Inferior parietal cortex (tissue), 1 donor: ENCODE measurements at regions not wholly inside any gene's neighbourhood (a gene's known extent, or its start where the extent isn't known, plus 50 kb on each side); places are given as distances from the start of the nearest gene placed in this dataset.
"Not testable (repeated sequence)": the region's sequence is repeated elsewhere in the genome, so short reads cannot be mapped to it uniquely, and the experiment has no call there.

ENCODE experiments used
- DNase-seq: peaks from one replicate; pipeline ENCODE4 v3.0.0-alpha.2; 2016; ENCODE audit errors: extremely low spot score

- DNase-seq, result no peak
Measured at GRCh38 chrX:122546269-122546668, 637.8 kb upstream of the GRIA3 start.

GRCh38 chrX:122552286-122552800 is 631.7 kb upstream of the GRIA3 start:
- DNase-seq, result no peak

- DNase-seq, result no peak
Measured at GRCh38 chrX:122555925-122556324, 628.2 kb upstream of the GRIA3 start.

DNA sequence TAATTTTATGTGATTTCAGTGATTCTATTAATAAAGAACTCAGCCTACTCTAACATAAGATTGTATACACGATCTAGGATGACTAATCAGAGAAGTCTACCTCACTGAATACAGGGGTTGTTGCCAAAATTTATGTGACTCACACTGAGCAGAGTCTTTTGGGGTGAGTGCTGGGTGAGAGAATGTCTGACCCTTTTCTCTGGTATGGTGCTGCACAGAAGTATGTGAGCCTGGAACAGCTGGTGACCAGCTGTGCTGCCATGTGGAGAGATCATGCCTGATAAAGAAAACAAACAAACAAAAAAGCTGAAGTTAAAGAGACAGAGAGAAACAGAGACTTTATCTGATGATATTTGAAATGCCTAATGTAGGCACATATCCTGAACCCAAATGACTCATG is 618.1 kb upstream of the GRIA3 start:
- DNase-seq, result no peak

DNA sequence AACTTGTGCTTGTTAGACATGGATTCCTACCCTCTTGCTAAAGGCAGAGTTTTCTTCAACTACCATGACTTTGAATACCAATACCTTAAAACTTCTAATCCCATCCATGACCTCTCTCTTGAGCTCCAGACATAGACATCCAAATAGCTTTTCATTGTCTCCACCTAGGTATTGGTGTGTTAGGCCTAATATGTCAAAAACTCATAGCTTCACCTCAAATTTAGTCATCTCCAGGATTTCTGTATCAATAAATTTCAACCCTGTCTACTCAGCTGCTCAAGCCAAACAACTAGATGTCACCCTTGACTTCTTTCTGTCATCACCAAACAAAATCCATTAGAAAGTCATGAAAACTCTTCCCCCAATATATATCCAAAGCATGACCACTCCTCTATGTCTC is 617.7 kb upstream of the GRIA3 start:
- no peak for DNase-seq

DNA sequence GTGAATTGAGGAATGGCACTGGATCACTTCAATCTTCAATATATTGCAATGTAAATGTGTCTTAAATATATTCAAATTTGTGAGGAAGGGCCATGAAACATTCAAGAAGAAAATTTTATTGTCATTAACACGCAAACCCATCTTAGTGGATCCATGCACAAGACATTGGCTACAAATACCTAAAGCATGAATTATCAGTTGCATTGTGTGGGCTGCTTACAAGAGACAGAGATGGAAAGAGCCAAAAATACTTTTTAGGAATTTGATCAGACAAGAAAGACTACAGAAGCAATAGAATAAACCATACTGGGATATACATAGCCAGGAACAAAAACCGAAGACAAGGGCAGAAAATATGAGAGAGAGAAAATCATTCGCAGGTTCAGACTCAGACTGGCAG is 616.2 kb upstream of the GRIA3 start:
- DNase-seq, result no peak

DNA sequence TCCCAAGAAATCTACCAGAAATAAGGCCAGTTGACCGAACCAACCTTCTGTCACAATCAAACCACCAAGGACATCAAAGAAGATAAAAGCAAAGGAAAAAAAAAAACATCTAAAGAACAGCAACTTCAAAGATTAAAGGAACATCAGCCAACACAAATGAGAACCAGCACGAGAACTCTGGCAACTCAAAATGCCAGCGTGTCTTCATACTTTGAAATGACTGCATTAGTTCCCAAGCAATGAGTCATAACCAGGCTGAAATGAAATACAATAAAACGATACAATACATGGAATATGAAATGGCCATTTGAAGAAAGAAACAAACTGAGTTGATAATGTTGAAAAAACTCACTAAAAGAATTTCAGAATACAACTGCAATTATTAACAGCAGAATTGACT is 611.6 kb upstream of the GRIA3 start:
- DNase-seq, result no peak

GRCh38 chrX:122579036-122579435 is 605.0 kb upstream of the GRIA3 start:
- no peak for DNase-seq

DNA sequence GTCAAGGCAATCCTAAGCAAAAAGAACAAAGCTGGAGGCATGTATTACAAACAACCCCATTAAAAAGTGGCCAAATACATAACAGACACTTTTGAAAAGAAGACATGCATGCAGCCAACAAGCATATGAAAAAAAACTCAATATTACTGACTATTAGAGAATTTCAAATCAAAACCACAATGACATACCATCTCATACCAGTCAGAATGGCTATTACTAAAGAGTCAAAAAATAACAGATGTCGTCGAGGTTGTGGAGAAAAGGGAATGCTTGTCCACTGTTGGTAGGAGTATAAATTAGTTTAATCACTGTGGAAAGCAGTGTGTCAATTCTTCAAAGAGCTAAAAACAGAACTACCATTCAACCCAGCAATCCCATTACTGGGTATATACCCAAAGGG is 604.6 kb upstream of the GRIA3 start:
- DNase-seq, result no peak

DNA sequence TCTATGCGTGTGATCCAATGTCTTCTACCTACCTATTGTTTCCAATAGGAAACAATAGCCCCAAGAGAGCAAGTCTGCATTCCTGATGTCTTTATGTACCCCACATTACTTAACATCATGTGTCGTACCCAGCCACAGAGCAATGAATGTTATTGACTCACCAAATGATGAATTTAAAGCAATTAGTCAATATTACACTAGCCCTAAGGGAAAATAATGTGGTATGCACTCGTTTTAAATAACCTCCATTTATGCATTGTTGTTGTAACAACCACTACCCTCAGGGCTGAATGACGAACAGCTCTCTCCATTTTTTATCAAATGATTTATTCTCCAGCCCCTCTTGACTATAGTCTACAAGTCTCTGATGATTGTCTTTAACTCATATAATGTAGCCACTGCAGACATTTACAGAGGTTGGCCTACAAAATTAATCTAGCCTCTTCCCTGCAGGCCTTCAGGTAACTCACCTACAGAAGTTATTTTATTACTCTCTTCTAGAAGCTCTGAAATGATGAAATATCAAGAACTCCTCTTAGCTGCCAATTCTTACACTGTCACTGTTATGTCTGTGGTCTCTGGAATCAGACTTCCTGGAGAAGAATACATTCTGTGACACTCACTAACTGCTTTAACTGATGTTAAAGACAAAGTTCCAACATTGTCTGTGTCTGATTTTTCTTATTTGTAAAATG is 601.7 kb upstream of the GRIA3 start:
- DNase-seq, result no peak

GRCh38 chrX:122582975-122583305 is 601.1 kb upstream of the GRIA3 start:
- no peak for DNase-seq

DNA sequence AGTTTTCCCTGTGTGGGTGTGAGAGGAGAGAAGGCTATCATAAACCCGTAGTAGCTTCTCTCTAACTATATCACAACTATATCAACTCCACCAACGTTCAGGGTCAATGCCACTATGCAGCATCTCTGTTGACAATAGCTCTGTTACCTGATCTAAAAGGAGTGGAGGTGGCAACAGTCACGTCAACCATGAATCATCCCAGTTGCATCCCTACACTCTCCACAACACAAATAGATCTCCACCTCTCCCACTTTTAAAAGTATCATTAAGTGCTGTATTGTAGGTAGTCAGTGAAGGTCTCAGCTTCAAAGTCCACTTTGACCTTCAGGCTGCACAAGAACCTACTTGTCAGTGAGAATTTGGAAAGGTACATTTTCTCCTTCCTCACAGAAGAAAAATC is 600.5 kb upstream of the GRIA3 start:
- DNase-seq, result no peak

GRCh38 chrX:122584981-122585380 is 599.1 kb upstream of the GRIA3 start:
- DNase-seq, result no peak

DNA sequence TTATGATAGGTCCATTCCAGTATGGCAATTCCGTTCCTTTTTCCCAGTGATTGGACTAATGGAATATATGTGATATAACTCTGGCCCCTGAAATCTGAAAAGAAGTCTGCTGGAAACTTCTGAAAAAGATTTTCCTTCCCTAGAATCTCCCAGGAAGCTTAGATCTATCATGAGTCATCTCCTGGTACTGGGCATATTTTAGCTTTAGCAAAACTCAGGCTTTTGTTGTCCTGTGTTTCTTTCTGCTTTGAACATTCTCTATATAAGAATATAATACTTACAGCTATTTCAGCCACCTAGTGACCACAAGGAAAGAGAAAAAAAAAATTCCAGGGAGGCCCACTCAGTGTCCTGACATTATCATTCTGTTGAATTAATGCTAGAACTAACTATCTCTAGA is 597.2 kb upstream of the GRIA3 start:
- DNase-seq, result no peak

DNA sequence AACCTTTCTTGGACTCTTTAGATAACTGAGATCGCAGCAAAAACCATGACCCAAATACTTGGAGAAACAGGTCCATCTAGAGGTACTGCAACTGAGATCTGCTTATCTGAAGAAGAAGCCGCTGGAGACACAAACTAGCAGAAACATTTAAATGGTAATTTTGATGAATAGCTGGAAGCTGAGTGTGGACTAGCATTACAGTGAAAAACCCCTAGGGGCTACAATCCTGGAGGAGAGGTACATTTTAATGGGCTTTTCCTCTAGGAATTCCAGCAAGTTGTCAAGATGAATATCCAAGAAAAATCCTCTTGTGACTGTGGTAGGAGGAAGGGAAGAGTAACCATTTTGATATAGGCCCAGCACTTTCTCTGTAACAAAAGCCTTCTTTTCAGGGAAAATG is 592.5 kb upstream of the GRIA3 start:
- no peak for DNase-seq

GRCh38 chrX:122596998-122597397 is 587.1 kb upstream of the GRIA3 start:
- DNase-seq, result no peak

DNA sequence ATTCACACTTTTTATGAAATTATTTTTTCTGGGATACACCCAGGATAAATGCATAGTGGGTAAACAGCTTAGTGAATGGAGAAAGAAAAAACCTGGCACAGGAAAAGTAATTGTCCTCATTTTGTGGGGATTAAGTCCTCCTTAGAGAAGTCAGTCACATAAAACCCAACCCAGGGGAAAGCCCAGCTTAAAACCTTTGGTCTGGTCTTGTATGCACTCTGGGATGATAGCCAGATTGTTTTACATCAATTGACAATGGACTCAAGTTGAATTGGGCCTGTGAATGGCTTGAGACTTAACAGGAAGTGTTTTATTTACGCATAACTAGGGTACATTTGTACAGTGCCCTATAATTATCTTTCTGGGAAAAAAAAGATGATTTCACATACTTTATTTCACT is 561.3 kb upstream of the GRIA3 start:
- DNase-seq, result no peak

GRCh38 chrX:122625239-122625638 is 558.8 kb upstream of the GRIA3 start:
- no peak for DNase-seq

DNA sequence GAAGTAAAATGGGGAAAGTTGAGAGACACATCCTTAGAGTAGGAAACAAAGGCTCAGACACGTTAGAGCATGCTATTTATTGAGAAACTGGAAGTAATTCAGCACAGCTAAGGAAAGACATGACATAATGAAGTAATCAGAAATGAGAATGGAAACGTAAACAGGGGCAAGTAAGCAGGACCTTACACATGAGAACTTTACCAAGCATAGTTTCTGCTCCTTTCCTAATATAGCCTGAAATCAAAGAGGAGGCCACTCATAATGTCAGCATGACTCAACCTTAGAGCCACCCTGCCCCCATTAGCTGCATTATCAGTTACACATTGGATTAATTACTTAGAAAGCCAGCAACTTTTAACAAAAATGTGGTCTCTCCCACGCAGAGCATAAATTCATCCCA is 558.3 kb upstream of the GRIA3 start:
- DNase-seq, result no peak

DNA sequence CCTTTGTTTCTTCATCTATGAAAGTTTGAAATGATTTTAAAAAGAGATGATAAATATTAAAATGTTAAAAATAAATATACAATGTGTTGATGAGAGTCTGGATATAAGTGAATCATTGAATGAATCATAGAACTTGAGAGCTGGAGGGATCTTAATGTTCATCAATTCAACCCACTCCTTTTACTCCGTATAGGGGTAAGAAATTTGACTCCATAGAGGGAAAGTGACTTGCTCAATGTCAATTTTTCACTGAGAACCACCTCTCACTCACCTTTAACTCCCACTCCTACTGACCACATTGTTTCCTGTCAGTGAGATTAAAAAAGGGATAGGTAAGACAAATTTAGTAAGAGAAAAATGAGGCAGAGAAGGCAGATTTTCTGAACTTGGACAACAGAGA is 557.2 kb upstream of the GRIA3 start:
- DNase-seq, result no peak

- no peak for DNase-seq
Measured at GRCh38 chrX:122641136-122641535, 542.9 kb upstream of the GRIA3 start.

GRCh38 chrX:122641826-122642225 is 542.3 kb upstream of the GRIA3 start:
- no peak for DNase-seq

- DNase-seq, result not testable (repeated sequence)
Measured at GRCh38 chrX:122655256-122655655, 528.8 kb upstream of the GRIA3 start.

DNA sequence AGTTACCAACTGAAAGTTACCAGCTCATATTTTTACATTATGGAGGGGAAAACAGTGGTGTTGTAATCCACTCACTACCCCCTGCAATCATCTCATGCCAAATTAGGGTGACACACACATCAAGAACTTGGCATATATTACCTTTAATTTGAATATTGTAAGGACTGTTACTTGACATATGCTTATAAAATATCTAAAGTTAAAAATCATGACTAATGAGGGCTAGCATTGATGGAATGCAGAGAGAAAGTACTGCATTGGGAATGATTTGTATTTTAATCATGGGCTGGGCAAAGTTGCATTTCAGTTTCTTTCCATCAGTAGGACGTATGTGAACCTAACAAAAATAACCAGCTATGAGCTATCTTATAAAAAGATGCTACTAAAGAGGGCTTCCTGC is 517.5 kb upstream of the GRIA3 start:
- no peak for DNase-seq
